ENCODE measurements at regions not wholly inside any gene's neighbourhood (a gene's known extent, or its start where the extent isn't known, plus 50 kb on each side); places are given as distances from the start of the nearest gene placed in this dataset.

DNA sequence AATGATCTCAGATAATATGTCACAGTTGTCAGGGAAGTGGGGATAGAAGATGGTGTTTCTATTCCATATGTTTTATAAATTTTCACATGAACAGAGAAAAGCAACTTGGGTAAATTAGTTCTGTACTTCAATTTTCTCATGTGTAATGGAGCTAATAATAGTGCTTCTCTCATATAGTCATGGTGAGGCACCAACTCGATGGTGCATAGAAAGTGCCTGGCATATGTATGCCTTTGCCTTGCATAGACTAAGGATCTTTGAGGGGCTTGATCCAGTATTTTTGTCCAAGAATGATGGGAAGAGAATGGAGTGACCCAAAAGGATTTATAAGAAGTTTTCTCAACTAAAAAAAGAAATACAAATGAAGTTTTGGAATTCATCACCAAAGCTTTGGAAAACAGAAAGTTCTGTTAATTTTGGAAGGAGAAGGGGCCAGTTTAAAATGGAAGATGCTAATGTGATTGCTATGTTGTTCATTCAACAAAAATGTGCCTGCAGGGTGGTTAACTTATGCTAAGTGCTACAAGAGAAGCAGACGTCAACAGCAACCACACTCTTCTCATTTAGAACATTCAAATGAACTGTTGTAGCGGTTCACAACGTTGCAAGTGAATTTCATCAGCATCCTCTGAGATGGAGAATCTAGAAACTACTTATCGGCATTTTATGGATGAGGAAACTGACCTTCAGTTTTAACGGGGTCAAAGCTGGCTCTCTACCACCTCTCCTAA is 86.1 kb downstream of the RTP4 start:
- TF ChIP-seq, protein P1, sequence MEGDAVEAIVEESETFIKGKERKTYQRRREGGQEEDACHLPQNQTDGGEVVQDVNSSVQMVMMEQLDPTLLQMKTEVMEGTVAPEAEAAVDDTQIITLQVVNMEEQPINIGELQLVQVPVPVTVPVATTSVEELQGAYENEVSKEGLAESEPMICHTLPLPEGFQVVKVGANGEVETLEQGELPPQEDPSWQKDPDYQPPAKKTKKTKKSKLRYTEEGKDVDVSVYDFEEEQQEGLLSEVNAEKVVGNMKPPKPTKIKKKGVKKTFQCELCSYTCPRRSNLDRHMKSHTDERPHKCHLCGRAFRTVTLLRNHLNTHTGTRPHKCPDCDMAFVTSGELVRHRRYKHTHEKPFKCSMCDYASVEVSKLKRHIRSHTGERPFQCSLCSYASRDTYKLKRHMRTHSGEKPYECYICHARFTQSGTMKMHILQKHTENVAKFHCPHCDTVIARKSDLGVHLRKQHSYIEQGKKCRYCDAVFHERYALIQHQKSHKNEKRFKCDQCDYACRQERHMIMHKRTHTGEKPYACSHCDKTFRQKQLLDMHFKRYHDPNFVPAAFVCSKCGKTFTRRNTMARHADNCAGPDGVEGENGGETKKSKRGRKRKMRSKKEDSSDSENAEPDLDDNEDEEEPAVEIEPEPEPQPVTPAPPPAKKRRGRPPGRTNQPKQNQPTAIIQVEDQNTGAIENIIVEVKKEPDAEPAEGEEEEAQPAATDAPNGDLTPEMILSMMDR (IDR thresholded peaks at IDR 0.05; ENCODE audit: low read depth, low read length, poor library complexity, severe bottlenecking): no peak
- no peak for TF ChIP-seq EZH2phosphoT487 (IDR thresholded peaks at IDR 0.05; ENCODE audit: borderline replicate concordance, low read length)

Measured in DOHH2 (cell line).